NCI-H1930 (cell line): ENCODE measurements at regions not wholly inside any gene's neighbourhood (a gene's known extent, or its start where the extent isn't known, plus 50 kb on each side); places are given as distances from the start of the nearest gene placed in this dataset.

Experiments
- DNase-seq, 2 experiments: peaks; one replicate each; lab custom pipeline; 2025; lab: John Stamatoyannopoulos, UW

DNA sequence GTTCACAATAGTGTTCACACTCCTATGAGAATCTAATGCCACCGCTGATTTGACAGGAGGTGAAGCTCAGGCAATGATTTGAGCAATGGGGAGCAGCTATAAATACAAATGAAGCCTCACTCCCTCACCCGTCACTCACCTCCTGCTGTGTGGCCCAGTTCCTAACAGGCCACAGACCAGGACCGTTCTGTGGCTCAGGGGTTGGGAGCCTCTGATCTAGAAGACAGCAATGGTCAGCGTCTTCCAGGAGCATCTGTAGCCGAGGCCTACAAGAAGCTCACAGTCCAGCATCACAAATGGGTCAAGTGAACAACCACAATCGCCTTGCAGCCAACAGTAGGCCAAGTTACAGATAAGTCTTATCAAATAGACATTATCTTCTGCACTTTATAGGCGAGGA is 110.0 kb upstream of the SLC66A3 start:
- DNase-seq = no peak

DNA sequence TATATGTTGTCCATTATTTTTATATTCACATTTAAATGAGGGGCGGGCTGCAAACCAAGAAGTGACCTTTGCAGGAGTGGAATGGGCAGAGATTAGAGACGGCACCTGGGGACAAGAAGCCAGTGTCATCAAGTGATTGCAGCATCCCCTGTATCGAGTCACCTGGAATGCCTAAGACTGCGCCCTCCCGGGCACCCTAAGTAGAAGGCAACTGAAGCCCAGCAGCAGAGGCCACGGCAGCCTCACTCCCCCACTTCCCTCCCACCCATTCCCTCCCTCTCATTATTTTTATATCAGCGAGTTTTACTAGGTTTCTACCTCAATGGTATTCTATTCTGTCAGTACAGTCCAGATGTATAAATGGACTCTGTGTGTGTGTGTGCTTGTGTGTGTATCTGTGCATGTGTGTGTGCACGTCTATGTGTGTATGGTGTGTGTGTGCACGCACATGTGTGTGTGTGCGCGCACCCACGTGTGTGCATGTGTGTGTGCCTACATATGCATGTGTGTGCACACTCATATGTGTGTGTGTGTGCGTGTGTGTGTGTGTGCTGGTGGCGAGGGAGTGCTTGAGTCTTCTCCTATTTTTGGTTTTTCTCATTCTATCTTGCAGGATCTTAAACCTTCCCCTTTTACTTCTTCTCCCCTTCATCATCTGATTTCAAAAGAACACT is 106.8 kb upstream of the SLC66A3 start:
- no peak for DNase-seq

DNA sequence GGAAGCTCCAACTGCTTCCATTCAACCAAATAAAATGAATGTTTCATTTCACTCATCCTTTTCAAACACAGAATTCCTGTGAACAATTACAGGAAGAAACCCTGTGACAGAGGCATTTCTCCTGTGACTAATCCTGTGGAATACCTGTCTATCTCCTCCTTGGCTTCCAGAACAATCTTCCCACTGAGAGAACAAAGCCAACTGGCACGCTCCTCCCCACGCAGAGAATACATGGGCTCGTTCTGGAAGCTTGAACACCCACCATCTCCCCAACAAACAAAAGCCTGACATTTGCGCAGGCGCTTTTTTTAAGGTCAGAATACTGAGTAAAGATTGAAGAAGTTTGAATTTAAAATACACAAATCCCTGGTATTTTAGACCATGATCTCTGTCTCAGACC is 104.7 kb upstream of the SLC66A3 start:
- DNase-seq = no peak

DNA sequence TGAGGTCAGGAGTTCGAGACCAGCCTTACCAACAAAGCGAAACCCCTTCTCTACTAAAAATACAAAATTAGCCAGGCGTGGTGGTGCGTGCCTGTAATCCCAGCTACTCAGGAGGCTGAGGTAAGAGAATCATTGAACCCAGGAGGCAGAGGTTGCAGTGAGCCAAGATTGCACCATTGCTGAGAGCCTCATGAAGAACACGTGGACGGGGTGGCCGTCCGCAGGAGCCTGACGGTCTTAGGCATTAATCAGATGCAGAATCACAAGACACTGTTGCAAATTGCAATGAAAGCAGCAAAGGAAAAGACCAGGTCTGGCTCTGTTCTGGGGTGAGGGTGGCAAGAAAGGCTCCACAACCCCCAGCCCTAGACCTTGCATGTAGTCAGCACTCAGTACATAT is 104.0 kb upstream of the SLC66A3 start:
- DNase-seq = no peak

DNA sequence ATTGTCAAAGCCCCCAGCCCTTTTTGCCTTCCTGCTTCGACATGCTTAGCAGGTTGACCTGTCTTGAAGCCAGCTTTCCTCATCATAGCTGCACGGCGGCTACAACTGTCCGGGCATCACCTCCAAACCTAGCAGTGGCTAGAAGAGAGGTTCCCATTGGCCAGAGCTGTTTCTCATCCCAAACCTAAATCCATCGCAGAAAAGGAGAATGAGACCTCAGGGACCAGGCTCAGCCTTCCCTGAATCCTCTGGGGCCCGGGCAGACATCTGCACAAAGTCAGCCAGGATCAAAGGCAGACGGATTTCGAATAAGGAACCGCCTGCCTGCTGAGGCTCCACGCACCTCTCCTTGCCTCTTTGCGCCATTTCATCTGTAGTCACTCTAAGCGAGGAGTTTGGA is 101.7 kb upstream of the SLC66A3 start:
- no peak for DNase-seq

DNA sequence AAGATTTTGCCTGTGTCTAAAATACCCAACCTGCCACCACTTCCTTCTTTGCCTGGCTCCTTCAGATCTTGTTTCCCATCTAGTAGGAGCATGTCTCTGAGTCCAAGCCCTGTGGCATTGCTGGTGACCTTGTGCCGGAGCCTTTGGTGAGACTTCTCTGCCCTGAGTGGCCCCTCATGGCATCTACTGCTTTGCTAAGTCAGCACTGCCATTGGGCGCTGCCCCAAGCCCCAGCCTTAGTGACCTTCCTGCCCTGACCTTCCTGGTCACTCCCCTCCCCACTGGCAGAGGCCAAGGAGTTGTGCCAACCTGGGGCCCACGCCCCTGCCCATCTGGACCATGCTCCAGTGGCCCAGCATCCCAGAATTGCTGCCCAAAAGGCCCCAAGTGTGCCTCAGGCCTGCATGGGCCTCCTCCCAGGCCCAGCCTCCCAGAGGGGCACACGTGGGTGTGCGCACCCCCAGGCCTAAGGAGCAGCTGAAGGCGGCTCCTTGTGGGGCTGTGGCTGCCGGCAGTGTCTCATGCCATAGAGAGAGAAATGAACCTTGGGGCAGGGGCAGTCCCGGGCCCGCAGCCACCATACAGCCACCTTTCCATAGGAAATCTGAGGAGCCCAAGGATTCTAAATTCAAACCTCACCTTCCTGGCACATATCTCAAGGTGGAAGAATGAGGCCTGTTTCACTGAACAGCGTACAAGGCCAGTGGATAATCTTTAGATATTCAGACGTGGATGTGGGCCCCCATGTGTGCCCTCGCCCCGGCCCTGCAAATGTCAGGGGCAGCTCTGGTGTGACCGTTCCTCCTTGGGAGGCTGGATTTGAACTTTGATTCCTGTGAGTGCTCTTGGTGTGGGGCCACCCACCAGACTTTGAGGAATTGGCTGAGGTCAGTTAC is 100.2 kb upstream of the SLC66A3 start:
- no peak for DNase-seq

DNA sequence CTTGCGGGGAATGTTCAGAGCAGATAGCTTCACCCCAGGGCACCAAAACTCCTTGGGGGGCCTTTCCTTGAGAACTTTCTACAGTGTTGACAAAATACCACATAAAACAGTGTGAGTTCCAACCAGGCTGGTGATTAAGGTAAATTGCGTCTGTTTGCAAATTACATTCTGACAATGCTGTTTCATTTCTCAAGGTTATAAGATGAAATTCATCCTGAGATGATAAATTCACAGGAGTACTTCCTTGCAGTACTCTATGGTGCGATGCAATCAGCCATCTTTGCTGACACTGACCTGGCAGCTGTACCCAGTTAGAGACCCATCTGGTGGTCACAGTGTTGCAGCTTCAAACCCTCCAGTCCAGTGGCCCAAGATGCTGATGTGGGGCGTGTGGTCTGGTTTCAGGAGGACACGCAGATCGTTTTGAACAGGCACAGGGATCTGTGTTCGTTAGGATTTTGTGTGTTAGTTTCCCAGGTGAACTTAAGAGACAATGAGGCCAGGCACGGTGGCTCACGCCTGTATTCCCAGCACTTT is 99.5 kb upstream of the SLC66A3 start:
- DNase-seq = no peak

DNA sequence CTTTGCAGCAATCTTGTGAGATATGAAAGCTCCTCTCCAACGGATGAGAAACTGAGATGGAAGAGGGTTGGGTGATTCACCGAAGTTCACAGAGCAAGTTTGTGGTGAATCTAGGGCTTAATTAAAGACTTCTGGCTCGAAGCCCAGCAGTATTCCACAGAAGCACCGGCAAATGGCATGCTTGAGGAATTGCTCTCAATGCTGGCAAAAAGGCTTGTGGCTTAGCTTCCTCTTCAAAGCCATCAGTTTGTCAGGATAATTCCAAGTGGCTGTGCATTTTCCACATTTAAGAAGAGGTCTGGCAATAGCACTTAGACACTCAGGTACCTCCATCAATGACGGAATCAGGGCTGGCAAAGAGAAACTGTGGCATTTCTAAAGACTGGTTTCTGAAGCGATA is 98.7 kb upstream of the SLC66A3 start:
- no peak for DNase-seq

DNA sequence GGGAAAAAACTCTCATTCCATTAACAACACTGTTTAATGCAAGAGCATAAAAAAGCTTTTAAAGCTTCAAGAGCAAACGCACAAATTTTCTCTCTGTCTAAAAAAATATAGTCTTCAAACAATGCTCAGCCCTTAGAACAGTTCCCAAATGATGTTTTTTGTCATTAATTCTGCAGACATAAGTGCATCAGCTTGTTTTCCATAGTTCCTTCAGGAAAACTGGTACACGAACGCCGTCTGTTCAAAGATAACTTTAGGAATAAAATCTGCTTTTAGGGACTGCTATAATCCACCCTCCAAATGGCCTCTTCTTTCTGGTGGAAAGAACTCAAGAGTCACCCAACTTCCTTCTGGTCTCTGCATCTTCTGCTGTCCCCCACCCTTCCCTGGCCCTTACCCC is 98.2 kb upstream of the SLC66A3 start:
- DNase-seq = no peak

DNA sequence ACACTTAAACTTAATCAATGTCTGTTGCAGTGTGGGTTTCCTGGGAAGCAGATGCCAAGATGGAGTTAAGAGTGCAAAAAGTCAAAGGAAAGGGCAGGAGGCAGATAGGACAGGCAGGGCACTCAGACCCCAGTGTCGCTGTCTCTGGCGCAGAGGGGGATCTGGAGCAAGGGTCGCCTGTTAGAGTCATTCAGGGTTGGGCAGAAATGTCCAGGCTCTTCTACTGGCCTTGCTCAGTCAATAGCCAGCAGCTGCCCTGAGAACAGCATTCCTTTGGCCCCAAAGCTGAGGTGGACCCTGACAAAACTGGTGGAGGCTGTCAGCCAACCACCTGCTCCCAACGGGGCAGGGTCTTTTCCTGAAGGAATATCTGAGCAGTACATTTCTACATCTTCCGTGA is 97.1 kb upstream of the SLC66A3 start:
- no peak for DNase-seq

DNA sequence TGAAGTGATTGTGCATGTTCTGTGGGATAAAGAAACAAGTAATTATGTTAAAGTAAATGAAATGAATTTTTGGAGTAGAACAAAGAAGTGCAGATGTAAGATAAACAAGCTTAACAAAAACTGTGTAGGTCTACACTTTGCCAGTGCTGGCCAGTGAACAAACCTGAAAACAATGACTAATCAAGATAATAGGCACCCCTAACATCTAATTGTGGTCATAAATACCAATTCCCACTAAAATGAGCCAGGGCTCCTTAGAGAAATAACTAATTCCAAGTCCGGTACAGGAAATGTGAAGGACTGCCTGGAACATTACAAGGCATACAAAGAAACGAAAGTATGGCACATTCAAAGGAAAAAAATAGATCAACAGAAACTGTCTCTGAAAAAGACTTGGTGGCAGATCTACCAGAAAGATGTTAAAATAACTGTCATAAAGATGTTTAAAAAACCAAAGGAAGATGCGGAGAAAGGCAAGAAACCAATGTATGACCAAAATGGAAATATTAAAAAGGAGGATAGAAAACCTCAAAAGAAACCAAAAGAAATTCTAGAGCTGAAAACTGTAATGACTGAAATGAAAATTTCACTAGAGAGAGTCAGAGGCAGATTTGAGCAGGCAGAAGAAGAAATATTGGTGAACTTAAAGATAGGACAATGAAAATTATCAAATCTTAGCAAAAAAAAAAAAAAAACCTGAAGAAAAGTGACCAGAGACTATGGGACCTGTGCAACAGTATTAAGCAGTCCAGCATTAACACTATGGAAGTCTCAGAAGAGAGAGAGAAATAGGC is 94.7 kb upstream of the SLC66A3 start:
- no peak for DNase-seq

DNA sequence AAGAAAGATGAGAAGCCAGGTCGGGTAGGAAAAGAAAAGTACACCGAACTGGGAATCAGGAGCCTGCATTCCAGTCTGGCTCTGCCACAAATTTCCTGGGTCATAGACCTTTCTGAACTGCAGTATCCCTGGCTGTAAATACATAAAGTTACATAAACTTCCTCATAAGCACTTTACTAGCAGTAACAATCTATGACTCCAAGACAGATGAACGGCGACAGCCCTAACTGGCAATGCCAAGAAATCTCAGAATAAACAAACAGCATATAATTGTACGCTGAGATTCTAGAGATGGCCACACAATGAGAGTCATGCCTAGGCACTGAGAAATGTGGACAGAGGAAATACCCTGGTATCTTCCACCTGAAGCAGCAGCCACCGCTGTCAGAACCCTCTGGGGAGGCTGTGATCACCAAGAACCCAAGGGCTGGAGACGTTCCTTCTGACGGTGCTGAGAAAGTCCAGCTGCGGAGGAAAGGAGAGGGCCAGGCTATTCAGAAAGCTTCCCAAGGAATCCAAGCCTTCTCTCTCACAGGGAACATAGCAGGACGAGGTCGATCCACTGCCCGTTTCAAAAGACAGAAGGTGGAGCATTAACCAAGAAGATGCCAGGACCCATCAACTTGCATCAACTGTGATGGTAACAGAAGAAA is 89.3 kb upstream of the SLC66A3 start:
- no peak for DNase-seq

DNA sequence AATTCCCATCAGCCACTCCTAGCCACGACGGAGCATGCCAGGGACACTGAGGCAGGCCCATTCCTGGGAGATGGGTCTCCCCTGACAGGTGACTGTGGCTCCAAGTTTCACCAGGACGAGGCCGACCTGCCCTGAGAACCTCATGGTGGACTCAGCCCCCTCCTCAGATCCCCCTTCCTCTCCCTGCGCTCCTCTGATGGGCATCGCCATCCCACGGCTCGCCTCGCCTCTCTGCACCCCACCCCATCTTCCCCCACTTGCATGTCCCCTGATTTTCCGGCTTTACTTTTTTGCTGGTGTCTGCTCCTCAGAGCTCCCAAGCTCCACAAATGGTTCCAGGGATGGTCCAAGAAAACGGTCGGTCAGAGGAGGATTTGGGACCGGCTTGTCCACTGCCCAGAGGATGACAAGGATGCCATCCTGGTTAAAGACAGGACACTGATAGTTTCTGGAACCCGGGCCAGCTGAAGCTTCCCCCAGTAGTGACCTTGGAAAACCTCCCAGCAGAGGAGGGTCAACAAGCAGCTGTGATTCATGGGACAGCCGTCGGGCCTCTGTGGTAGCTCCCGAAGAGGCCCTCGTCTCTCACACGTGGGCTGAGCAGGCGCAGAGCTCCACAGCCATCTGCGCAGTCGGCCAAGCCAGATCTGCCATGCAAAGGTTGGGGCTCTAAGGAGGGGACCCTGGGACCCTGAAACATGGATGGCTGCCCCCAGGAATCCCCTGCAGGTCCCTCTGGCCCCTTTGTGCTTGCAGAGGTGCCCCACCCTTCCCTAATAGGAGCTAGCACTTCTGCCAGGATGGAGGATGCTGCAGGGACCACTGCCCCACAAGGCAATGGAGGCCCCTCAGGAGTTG is 87.8 kb upstream of the SLC66A3 start:
- DNase-seq = no peak

DNA sequence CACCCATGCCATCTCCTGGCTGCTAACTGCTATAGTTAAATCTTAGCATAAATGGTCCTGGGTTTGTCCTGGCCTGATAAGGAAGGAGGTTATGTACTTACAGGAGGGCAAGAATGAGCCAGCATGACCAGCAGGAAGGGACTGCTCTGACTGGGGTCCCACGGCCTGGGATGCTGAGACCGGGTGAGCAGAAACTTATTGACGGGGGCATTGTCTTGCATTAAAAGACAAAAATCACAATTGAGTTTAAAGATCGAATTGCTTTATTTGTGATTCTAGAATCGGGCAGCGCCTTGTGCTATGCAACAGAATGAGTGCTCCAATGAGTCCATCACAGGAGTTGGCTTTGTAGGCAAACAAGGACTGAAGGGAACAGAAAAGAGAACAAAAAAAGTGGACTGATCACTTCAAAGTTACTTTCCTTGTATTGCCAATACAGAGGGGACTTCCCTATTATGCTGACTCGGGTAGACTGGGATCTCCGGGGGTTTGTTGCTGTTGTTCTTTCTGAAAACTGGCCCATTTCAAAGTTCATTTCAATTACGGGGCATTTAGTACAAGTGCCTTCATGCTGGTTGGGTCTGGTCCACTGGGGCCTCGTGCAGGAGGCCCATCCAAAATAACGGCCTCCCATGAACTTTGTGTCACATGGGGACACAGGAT is 87.1 kb upstream of the SLC66A3 start:
- no peak for DNase-seq

DNA sequence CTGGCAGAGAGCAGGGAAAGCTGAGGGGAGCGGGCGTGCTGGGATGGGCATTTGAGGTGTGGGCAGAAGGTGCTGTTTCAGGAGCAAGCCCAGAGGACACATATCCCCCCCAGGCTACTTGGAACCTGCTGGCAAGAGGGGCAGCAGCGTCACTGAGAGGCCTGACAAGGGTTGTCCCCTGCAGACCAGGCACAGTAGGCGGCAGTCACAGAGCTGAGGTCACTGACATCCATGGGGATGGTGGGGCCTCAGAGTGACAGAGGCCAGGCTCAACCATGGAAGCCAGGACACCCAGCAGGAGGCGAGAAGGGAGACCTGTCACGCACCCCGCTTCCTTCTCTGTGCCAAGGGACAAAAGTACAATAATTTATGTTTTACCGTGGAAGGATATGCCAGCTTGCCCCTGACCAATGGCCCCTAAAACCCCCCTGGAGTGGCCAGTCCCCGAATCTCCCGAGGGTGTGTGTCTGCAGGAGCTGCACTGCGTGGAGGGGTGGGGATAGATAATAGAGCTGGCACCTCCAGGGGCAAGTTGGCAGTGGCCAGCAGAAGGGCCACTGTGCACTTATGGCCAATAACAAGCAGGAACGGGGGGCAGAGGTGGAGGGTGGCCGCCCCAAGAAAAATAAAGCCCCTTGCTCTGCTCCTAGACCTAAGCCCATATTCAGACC is 86.3 kb upstream of the SLC66A3 start:
- DNase-seq = no peak

DNA sequence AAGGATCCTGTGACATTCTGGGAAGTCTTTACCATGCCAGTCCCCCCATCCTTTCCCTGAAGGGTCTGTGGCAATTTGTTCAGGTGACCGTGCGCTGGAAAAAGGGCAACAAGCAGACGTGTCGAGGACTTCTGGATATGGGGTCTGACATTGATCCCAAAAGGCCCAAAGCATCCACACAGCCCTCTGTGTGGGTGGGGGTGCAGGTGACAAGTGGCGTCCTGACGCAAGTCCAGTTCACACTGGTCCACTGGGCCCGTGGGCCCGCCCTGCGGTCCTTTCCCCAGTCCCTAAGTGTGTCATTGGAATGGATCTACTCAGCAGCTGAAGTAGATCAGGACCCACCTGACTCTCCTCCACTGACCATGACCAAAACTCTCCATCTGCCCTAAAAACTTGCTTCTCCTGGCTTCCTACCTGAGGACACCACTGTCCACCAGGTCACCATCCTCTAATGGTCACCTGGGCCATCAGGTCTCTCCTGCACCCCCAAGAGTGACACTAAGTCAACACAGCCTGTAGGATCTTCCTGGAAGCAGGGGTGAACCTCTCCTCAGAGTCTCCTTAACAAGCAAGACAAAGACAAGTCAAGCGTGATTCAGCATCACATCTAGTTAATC is 85.6 kb upstream of the SLC66A3 start:
- no peak for DNase-seq

DNA sequence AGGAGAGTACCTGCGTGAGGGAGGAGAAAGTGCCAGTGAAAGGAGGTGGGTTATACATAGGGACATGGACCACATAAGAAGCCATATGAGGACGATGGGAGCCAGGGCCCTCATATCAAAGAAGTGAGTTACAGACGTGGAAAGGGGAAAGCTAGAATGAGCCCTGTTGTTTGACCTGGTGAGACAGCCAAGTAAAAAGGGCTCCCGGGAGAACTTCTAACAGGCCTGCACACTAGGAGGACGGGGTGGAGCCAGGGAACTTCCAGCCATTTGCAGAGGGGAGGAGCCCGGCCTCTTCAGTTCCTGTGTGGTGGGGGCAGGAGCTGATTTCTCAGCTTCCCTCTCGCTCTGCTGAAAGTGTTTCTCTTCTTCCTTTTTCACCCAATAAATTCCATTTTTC is 84.1 kb upstream of the SLC66A3 start:
- DNase-seq = no peak

DNA sequence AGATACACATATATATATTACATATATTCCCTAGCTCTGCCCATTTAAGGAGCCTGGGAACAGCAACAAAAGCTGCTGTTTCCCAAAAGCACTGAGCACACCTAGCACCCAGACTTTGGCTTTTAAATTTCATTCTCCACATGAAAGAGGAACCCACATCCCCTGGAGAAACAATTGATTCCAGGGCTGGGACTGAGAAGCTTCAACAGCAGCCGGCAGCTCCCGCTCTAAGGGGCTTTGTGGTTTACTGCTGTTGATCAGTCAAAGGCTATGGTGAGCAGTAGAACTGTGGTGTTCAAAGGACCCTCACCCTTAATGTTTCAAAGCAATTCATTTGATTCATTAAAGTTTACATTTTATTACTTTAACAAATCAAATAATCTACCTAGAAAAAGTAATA is 83.3 kb upstream of the SLC66A3 start:
- no peak for DNase-seq

DNA sequence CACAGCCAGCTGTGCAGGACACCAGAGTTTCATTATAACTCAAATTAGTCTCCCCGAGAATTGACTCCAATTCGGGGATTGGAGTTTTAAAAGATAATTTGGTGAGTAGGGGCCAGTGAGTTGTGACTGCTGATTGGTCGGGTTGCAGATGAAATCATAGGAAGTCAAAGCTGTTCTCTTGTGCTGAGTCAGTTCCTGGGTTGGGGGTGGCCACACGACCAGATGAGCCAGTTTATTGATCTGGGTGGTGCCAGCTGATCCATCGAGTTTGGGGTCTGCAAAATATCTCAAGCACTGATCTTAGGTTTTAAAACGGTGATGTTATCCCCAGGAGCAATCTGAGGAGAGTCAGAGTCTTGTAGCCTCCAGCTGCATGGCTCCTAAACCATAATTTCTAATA is 82.7 kb upstream of the SLC66A3 start:
- DNase-seq = no peak
